Gastroesophageal sphincter (tissue), 3 donors: ENCODE measurements at regions not wholly inside any gene's neighbourhood (a gene's known extent, or its start where the extent isn't known, plus 50 kb on each side); places are given as distances from the start of the nearest gene placed in this dataset.

ENCODE experiments used
- EP300 ChIP-seq: sonication (generic); formaldehyde crosslinking; IDR thresholded peaks from one replicate; pipeline ENCODE4 v1.6.1; 2017; ENCODE audit warnings: antibody characterized with exemption, mild to moderate bottlenecking
- POLR2A ChIP-seq, 2 donors: fragments of 450-650 bp; IDR thresholded peaks; one replicate each; pipeline ENCODE4 v1.6.1; 2017; ENCODE audit warnings: antibody characterized with exemption in 2 of 2, mild to moderate bottlenecking in 2 of 2, moderate library complexity in 1 of 2
- TF ChIP-seq, protein P1 (sequence below), 4 experiments: fragments of 200-600 bp in 2 of 4; fragments of 450-650 bp in 2 of 4; sonication (generic) in 1 of 4; IDR thresholded peaks; one replicate each; pipeline ENCODE4 v1.5.1; 2017 to 2019; ENCODE audit warnings: antibody characterized with exemption in 4 of 4, mild to moderate bottlenecking in 2 of 4, moderate library complexity in 2 of 4

DNA sequence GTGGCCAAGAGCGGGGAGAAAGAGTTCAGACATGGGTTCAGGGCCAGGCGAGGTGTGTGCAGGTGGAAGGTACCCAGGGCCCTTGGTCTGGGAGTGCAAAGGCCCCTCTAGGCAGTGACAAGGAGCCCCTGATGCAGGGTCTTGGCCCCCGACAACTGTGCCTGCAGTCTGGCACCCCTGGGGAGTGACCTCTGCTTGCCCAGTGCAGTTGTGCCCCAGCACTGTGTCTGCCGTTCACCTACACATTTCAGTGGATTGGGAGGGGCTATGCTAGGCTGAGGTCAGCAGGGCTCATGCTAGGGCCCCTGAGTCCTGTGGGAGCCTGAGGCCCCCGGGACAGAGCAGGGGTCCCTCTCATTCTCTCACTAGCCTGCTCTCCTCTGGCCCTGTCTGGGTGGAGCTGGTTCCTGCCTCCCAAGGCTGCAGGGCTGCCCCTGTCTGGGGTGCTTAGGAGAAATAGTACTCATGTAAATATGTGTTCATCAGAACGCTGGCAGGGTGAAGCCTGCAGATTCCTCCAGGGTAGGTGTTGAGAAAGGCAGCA lies 550.4 kb downstream of the TCERG1L start:
- TF ChIP-seq, protein P1, sequence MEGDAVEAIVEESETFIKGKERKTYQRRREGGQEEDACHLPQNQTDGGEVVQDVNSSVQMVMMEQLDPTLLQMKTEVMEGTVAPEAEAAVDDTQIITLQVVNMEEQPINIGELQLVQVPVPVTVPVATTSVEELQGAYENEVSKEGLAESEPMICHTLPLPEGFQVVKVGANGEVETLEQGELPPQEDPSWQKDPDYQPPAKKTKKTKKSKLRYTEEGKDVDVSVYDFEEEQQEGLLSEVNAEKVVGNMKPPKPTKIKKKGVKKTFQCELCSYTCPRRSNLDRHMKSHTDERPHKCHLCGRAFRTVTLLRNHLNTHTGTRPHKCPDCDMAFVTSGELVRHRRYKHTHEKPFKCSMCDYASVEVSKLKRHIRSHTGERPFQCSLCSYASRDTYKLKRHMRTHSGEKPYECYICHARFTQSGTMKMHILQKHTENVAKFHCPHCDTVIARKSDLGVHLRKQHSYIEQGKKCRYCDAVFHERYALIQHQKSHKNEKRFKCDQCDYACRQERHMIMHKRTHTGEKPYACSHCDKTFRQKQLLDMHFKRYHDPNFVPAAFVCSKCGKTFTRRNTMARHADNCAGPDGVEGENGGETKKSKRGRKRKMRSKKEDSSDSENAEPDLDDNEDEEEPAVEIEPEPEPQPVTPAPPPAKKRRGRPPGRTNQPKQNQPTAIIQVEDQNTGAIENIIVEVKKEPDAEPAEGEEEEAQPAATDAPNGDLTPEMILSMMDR (IDR thresholded peaks at IDR 0.05): no peak
- TF ChIP-seq EP300 (no peak), POLR2A (IDR thresholded peaks at IDR 0.05) (no peak)
